ENCODE measurements at regions not wholly inside any gene's neighbourhood (a gene's known extent, or its start where the extent isn't known, plus 50 kb on each side); places are given as distances from the start of the nearest gene placed in this dataset.
"Not testable (repeated sequence)": the region's sequence is repeated elsewhere in the genome, so short reads cannot be mapped to it uniquely, and the experiment has no call there.

GRCh38 chr16:5235119-5235518 is 137.5 kb upstream of the EEF2KMT start:
- intact Hi-C loops (cut with DNase I), result loop anchor here (10.0 kb wide), 1 partner anchor 260 kb away; no protein-coding TSS in a partner anchor
- no peak for DNase-seq

- intact Hi-C loops (cut with DNase I), result loop anchor here (10.0 kb wide), 1 partner anchor 260 kb away; no protein-coding TSS in a partner anchor
- DNase-seq, result no peak
Observed at GRCh38 chr16:5234295-5235050, 136.9 kb upstream of the EEF2KMT start.

- DNase-seq, result no peak
- intact Hi-C loops (cut with DNase I), result loop anchor here (10.0 kb wide), 1 partner anchor 263 kb away; no protein-coding TSS in a partner anchor
Observed at GRCh38 chr16:5231246-5231759, 133.7 kb upstream of the EEF2KMT start.

GRCh38 chr16:5228369-5228768 is 130.8 kb upstream of the EEF2KMT start:
- intact Hi-C loops (cut with DNase I), result no loop called here
- no peak for DNase-seq

GRCh38 chr16:5225931-5226655 is 128.5 kb upstream of the EEF2KMT start:
- DNase-seq, result no peak
- intact Hi-C loops (cut with DNase I), result no loop called here

- intact Hi-C loops (cut with DNase I), result no loop called here
- no peak for DNase-seq
Observed at GRCh38 chr16:5222761-5223160, 125.2 kb upstream of the EEF2KMT start.

GRCh38 chr16:5221831-5222230 is 124.2 kb upstream of the EEF2KMT start:
- intact Hi-C loops (cut with DNase I); DNase-seq: not testable (repeated sequence)

- intact Hi-C loops (cut with DNase I), result no loop called here
- no peak for DNase-seq
Observed at GRCh38 chr16:5220705-5221104, 123.1 kb upstream of the EEF2KMT start.

- DNase-seq, result no peak
- intact Hi-C loops (cut with DNase I), result no loop called here
Observed at GRCh38 chr16:5216441-5217080, 119.0 kb upstream of the EEF2KMT start.

- intact Hi-C loops (cut with DNase I), result no loop called here
- peak in 6 of 42 donors; percentile 5 to 37 (median 24) for DNase-seq
Observed at GRCh38 chr16:5215901-5216300, 118.3 kb upstream of the EEF2KMT start.

GRCh38 chr16:5214466-5214865 is 116.9 kb upstream of the EEF2KMT start:
- no peak for DNase-seq
- intact Hi-C loops (cut with DNase I), result no loop called here

GRCh38 chr16:5212501-5212900 is 114.9 kb upstream of the EEF2KMT start:
- intact Hi-C loops (cut with DNase I); DNase-seq: not testable (repeated sequence)

GRCh38 chr16:5207862-5208498 is 110.4 kb upstream of the EEF2KMT start:
- intact Hi-C loops (cut with DNase I), result not testable (repeated sequence)
- DNase-seq, result peak in 3 of 42 donors; percentile 6 to 42 (median 11)

GRCh38 chr16:5207001-5207523 is 109.5 kb upstream of the EEF2KMT start:
- no peak for DNase-seq
- intact Hi-C loops (cut with DNase I), result no loop called here

- peak in 8 of 42 donors; percentile 17 to 36 (median 20) for DNase-seq
- intact Hi-C loops (cut with DNase I), result no loop called here
Observed at GRCh38 chr16:5206331-5206990, 108.9 kb upstream of the EEF2KMT start.

GRCh38 chr16:5205361-5206040 is 107.9 kb upstream of the EEF2KMT start:
- intact Hi-C loops (cut with DNase I), result no loop called here
- DNase-seq, result no peak

GRCh38 chr16:5203675-5204074 is 106.1 kb upstream of the EEF2KMT start:
- DNase-seq; intact Hi-C loops (cut with DNase I): not testable (repeated sequence)

GRCh38 chr16:5200123-5200522 is 102.5 kb upstream of the EEF2KMT start:
- no peak for DNase-seq
- intact Hi-C loops (cut with DNase I), result no loop called here
